ACC112 (cell line): ENCODE measurements at regions not wholly inside any gene's neighbourhood (a gene's known extent, or its start where the extent isn't known, plus 50 kb on each side); places are given as distances from the start of the nearest gene placed in this dataset.

Experiments
- H2AFZ ChIP-seq: fragments of 200-600 bp; sonication (generic); one replicate; pipeline ENCODE4 v1.6.0; 2017; ENCODE audit warnings: antibody characterized with exemption, low read length; ENCODE audit not compliant: unreplicated experiment
- H3K27ac ChIP-seq: fragments of 200-600 bp; sonication (generic); 2 replicates; pipeline ENCODE4 v1.5.1; 2014; ENCODE audit warnings: low read depth, mild to moderate bottlenecking, antibody characterized with exemption, low read length, moderate library complexity
- H3K27me3 ChIP-seq: fragments of 200-600 bp; sonication (generic); 2 replicates; pipeline ENCODE4 v1.6.1; 2014; ENCODE audit warnings: mild to moderate bottlenecking, antibody characterized with exemption, low read length, moderate library complexity, mixed read lengths; ENCODE audit not compliant: insufficient read depth
- H3K36me3 ChIP-seq: fragments of 200-600 bp; sonication (generic); 2 replicates; pipeline ENCODE4 v1.6.1; 2016; ENCODE audit warnings: mild to moderate bottlenecking, antibody characterized with exemption, low read length, moderate library complexity, mixed read lengths; ENCODE audit not compliant: insufficient read depth
- H3K4me1 ChIP-seq: fragments of 200-600 bp; sonication (generic); one replicate; pipeline ENCODE4 v1.6.1; 2016; ENCODE audit warnings: low read length, mixed read lengths; ENCODE audit not compliant: insufficient read depth, unreplicated experiment, control insufficient read depth
- H3K4me3 ChIP-seq: fragments of 200-600 bp; sonication (generic); 2 replicates; pipeline ENCODE4 v1.5.1; 2014; ENCODE audit warnings: mild to moderate bottlenecking, low read depth, low read length
- H3K79me2 ChIP-seq: fragments of 200-600 bp; sonication (generic); one replicate; pipeline ENCODE4 v1.6.0; 2016; ENCODE audit warnings: low read length; ENCODE audit not compliant: control insufficient read depth, unreplicated experiment, insufficient read depth

DNA sequence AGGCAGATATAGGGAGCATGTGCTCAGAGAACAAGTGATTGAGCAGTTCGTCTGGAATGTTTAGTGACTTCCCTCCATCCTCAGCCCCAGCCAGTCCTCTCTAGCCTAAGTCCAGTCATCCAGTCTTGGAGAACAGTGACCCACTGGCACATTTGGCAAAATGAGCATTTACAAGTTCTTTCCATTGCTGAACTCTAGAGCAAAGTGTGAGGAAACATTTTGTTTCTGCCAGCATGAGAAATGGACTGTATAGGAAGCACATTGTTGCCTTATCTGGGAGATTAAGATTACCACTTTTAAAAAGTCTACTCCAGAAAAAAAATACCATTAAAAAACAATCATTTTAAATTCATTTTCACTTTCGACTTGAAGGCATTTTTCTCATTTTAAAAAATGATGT, 353.6 kb downstream of the SHQ1 start:
- H2AFZ ChIP-seq: no peak overlapping the region
- H3K4me1 ChIP-seq: peaks cover 17% of the 10 kb centered on the region
- no peak overlapping the region for H3K4me3 ChIP-seq
- H3K27me3 ChIP-seq: no peaks in the 10 kb centered on the region
- H3K79me2 ChIP-seq: no peaks in the 10 kb centered on the region
- H3K36me3 ChIP-seq: no peaks in the 10 kb centered on the region
- no peak overlapping the region for H3K27ac ChIP-seq

GRCh38 chr3:72494130-72494529, 354.1 kb downstream of the SHQ1 start:
- H3K79me2 ChIP-seq: no peaks in the 10 kb centered on the region
- no peak overlapping the region for H3K4me3 ChIP-seq
- no peaks in the 10 kb centered on the region for H3K27me3 ChIP-seq
- no peaks in the 10 kb centered on the region for H3K36me3 ChIP-seq
- H3K4me1 ChIP-seq: peaks cover 17% of the 10 kb centered on the region
- H2AFZ ChIP-seq: no peak overlapping the region
- no peak overlapping the region for H3K27ac ChIP-seq

GRCh38 chr3:72492240-72492639, 356.0 kb downstream of the SHQ1 start:
- Histone ChIP-seq H3K27ac (no peak overlapping the region), H2AFZ (no peak overlapping the region), H3K4me3 (no peak overlapping the region), H3K27me3 (no peaks in the 10 kb centered on the region), H3K79me2 (no peaks in the 10 kb centered on the region), H3K4me1 (peaks cover 34% of the 10 kb centered on the region), H3K36me3 (no peaks in the 10 kb centered on the region)

GRCh38 chr3:72490688-72491435, 357.4 kb downstream of the SHQ1 start:
- H3K36me3 ChIP-seq: no peaks in the 10 kb centered on the region
- no peaks in the 10 kb centered on the region for H3K79me2 ChIP-seq
- peaks cover 40% of the 10 kb centered on the region for H3K4me1 ChIP-seq
- no peak overlapping the region for H3K4me3 ChIP-seq
- no peak overlapping the region for H2AFZ ChIP-seq
- H3K27me3 ChIP-seq: no peaks in the 10 kb centered on the region
- H3K27ac ChIP-seq: no peak overlapping the region

- Histone ChIP-seq H3K27me3 (no peaks in the 10 kb centered on the region), H3K4me1 (peaks cover 38% of the 10 kb centered on the region), H3K4me3 (no peak overlapping the region), H3K27ac (no peak overlapping the region), H3K79me2 (no peaks in the 10 kb centered on the region), H3K36me3 (no peaks in the 10 kb centered on the region), H2AFZ (no peak overlapping the region)
Observed at GRCh38 chr3:72489901-72490300, 358.3 kb downstream of the SHQ1 start.

DNA sequence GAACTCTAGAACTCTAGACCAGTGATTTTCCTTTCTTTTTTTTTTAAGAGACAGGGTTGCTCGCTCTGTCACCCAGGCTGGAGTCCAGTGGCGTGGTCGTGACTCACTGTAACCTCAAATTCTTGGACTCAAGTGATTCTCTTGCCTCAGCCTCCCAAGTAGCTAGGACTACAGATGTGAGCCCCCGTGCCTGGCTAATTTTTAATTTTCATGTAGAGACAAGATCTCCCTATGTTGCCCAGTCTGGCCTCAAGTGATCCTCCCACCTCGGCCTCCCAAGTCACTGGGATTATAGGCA, 359.6 kb downstream of the SHQ1 start:
- Histone ChIP-seq H3K36me3 (no peaks in the 10 kb centered on the region), H2AFZ (peak overlapping the region; percentile 3), H3K4me3 (no peak overlapping the region), H3K27me3 (no peaks in the 10 kb centered on the region), H3K4me1 (peaks cover 34% of the 10 kb centered on the region), H3K79me2 (no peaks in the 10 kb centered on the region), H3K27ac (no peak overlapping the region)

DNA sequence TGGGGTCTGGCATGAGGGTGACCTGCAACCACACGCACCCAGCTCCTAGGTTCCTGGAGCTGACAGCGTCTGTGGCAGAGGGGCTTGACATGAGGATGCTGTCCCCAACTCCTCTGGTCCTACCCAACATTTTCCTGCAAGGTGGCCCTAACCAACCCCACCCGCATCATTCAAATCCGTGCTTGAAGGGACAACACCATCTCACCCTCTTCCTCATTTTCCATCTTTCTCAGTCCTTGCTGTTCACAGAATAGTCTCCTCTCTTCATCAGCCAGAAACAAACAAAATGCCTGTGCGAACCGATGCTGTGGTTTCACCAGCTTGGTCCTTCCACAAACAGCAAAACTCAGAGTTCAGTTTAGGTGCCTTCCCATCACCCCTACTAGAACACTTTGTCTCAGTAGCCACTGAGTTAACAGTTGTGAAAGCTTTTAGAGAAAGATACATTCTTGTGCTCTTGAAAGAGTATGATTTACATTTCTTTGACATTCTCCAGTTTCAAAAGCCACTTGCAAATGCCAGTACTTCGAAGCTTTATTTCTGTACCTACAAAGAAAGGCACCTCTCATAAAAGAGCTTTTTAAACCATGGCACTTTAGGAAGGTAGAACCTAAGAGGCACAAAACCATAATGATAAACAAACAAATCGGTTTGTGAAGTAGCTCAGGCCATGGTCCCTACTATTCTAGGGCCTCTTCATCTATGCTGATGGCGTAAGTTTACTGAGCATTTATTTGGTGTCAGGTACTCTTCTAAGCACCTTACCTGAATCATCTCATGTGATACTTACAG, 360.1 kb downstream of the SHQ1 start:
- no peaks in the 10 kb centered on the region for H3K36me3 ChIP-seq
- peak overlapping the region; percentile 3; the same call in 1 of the 2 replicates for H3K27ac ChIP-seq
- H3K79me2 ChIP-seq: no peaks in the 10 kb centered on the region
- peaks cover 34% of the 10 kb centered on the region for H3K4me1 ChIP-seq
- peak overlapping the region; percentile 84 for H2AFZ ChIP-seq
- no peaks in the 10 kb centered on the region for H3K27me3 ChIP-seq
- peak overlapping the region; percentile 50; the same call in 1 of the 2 replicates for H3K4me3 ChIP-seq

- H2AFZ ChIP-seq: peak overlapping the region; percentile 84
- peaks cover 34% of the 10 kb centered on the region for H3K4me1 ChIP-seq
- peak overlapping the region; percentile 34; the same call in 1 of the 2 replicates for H3K27ac ChIP-seq
Observed at GRCh38 chr3:72487078-72487765, 361.0 kb downstream of the SHQ1 start.

DNA sequence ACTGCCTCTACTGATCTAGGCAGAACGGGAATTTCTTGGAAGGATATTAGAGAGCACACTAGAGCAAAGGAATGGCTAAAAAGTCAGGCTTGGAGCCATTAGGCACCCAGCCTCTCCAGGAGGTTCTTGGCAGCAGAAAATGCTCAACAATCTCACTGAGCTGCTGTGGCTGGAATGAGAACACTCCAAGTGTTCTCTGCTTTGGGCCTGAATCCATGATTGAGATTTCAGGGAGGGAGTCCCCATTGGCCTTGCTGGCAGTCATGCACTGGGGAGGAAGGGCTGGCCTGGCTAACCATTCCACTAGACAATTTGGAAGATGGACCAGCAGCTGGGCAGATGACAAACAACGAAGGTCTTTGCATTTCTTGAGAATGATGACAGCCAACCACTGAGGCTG, 362.6 kb downstream of the SHQ1 start:
- H3K27ac ChIP-seq: no peak overlapping the region
- H2AFZ ChIP-seq: no peak overlapping the region
- no peak overlapping the region for H3K4me3 ChIP-seq
- no peaks in the 10 kb centered on the region for H3K36me3 ChIP-seq
- H3K79me2 ChIP-seq: no peaks in the 10 kb centered on the region
- H3K27me3 ChIP-seq: no peaks in the 10 kb centered on the region
- H3K4me1 ChIP-seq: peaks cover 28% of the 10 kb centered on the region

More at GRCh38 chr3:72487078-72487765, 361.0 kb downstream of the SHQ1 start:
- H3K79me2 ChIP-seq: no peaks in the 10 kb centered on the region
- H3K4me3 ChIP-seq: peak overlapping the region; percentile 58
- H3K27me3 ChIP-seq: no peaks in the 10 kb centered on the region
- H3K36me3 ChIP-seq: no peaks in the 10 kb centered on the region

- no peaks in the 10 kb centered on the region for H3K36me3 ChIP-seq
- peak overlapping the region; percentile 52 for H2AFZ ChIP-seq
- no peaks in the 10 kb centered on the region for H3K79me2 ChIP-seq
- peak overlapping the region; percentile 57 for H3K27ac ChIP-seq
- H3K4me3 ChIP-seq: peak overlapping the region; percentile 69
- H3K27me3 ChIP-seq: no peaks in the 10 kb centered on the region
- peaks cover 25% of the 10 kb centered on the region for H3K4me1 ChIP-seq
Observed at GRCh38 chr3:72483554-72484104, 364.6 kb downstream of the SHQ1 start.
